ENCODE measurements at regions not wholly inside any gene's neighbourhood (a gene's known extent, or its start where the extent isn't known, plus 50 kb on each side); places are given as distances from the start of the nearest gene placed in this dataset.

GRCh38 chr6:163695414-163695864, 280.9 kb downstream of the QKI start:
- H3K4me3 ChIP-seq (ENCODE audit: control insufficient read depth, low read depth, low read length), result no peak overlapping the region
- no peak for TF ChIP-seq CTCF (IDR thresholded peaks at IDR 0.05; ENCODE audit: control insufficient read depth, insufficient read depth, low read depth, low read length, missing control alignments)
- DNase-seq (ENCODE audit: low read depth), result no peak

GRCh38 chr6:163694988-163695398, 280.5 kb downstream of the QKI start:
- no peak overlapping the region for H3K4me3 ChIP-seq (ENCODE audit: control insufficient read depth, low read depth, low read length)
- TF ChIP-seq CTCF (IDR thresholded peaks at IDR 0.05; ENCODE audit: control insufficient read depth, insufficient read depth, low read depth, low read length, missing control alignments), result no peak
- DNase-seq (ENCODE audit: low read depth), result no peak

- no peak overlapping the region for H3K4me3 ChIP-seq (ENCODE audit: control insufficient read depth, low read depth, low read length)
- TF ChIP-seq CTCF (IDR thresholded peaks at IDR 0.05; ENCODE audit: control insufficient read depth, insufficient read depth, low read depth, low read length, missing control alignments), result no peak
- DNase-seq (ENCODE audit: low read depth), result no peak
Observed at GRCh38 chr6:163694072-163694471, 279.6 kb downstream of the QKI start.

GRCh38 chr6:163691049-163691448, 276.5 kb downstream of the QKI start:
- TF ChIP-seq CTCF (IDR thresholded peaks at IDR 0.05; ENCODE audit: control insufficient read depth, insufficient read depth, low read depth, low read length, missing control alignments), result no peak
- H3K4me3 ChIP-seq (ENCODE audit: control insufficient read depth, low read depth, low read length), result no peak overlapping the region
- no peak for DNase-seq (ENCODE audit: low read depth)

- TF ChIP-seq CTCF (IDR thresholded peaks at IDR 0.05; ENCODE audit: control insufficient read depth, insufficient read depth, low read depth, low read length, missing control alignments), result no peak
- DNase-seq (ENCODE audit: low read depth), result no peak
Observed at GRCh38 chr6:163688739-163689362, 274.3 kb downstream of the QKI start.

GRCh38 chr6:163687075-163687474, 272.6 kb downstream of the QKI start:
- no peak for TF ChIP-seq CTCF (IDR thresholded peaks at IDR 0.05; ENCODE audit: control insufficient read depth, insufficient read depth, low read depth, low read length, missing control alignments)
- H3K4me3 ChIP-seq (ENCODE audit: control insufficient read depth, low read depth, low read length), result no peak overlapping the region
- no peak for DNase-seq (ENCODE audit: low read depth)

More at GRCh38 chr6:163688739-163689362, 274.3 kb downstream of the QKI start:
- no peak overlapping the region for H3K4me3 ChIP-seq (ENCODE audit: control insufficient read depth, low read depth, low read length)

Measured in AG09309 (cell line).